CD4-positive, alpha-beta T cell treated with Interleukin-4 for 4 hours (primary cell): ENCODE measurements at regions not wholly inside any gene's neighbourhood (a gene's known extent, or its start where the extent isn't known, plus 50 kb on each side); places are given as distances from the start of the nearest gene placed in this dataset.
"Not testable (repeated sequence)": the region's sequence is repeated elsewhere in the genome, so short reads cannot be mapped to it uniquely, and the experiment has no call there.

Source experiments
- DNase-seq: peaks from one replicate; pipeline ENCODE4 v3.0.0-alpha.2; 2020

DNA sequence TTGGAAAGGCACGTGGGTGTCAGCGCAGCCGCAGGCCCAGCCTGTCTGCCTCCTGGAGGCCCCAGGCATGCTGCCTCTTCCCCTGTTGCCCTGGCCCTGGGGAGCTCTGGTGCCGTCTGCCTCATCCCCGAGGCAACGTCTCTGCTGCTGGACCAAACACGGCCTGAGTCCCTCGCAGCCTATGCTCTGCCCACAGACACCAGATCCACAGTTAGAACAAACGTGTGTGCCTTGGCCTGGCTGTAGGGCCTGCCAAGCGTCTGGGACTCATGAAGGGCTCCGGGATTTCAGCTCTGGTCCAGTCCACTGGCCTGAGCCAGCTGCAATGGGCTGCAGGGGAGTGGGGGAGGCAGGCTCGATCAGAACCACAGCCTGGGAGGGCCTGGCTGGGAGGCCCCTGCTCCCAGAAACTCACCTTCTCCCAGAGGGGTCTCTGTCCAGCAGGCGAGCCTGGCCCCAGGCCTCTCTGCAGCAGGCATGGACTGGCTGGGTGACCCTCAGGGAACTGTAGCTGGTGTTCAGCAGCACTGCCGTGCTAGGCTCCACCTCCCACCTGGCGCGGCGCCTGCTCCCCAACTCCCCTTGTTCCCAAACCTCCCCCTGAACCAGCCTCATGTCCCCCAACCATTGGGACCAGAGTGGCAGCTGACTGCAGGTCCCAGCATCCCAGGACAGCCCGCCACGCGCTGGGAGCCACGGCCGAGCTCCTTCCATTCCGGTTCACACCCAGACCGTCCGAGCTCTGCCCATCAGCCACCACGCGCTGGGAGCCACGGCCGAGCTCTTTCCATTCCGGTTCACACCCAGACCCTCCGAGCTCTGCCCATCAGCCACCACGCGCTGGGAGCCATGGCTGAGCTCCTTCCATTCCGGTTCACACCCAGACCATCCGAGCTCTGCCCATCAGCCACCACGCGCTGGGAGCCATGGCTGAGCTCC is 197.0 kb downstream of the DLL1 start:
- no peak for DNase-seq

DNA sequence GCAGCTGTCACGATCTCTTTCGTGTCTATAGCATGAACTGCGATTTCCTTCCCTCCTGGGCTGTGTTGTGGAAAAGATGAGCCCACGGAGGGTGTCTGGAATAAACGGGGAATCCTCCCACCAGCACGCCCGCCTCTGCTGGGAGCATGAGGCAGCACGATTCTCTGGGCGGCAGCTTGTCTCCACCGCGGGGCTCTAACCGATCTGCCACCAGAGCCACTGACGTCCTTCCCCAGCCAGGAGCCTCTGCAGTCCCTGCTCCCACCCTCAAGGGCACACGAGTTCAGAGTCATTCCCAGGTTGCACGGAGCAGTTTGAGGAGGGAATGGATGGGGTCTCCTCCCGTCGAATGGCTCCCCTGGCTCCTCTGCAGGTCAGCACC is 197.6 kb downstream of the DLL1 start:
- DNase-seq = no peak

DNA sequence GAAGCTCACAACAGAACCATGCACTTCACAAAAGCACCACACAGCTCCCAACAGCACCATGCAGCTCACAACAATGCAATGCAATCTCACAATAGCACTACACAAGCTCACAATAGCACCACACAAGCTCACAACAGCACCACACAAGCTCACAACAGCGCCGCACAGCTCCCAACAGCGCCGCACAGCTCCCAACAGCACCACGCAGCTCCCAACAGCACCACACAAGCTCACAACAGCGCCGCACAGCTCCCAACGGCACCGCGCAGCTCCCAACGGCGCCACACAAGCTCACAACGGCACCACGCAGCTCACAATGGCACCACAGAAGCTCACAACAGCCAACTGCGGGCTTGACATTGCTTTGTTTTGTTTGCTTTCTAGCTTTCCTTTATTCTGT is 198.1 kb downstream of the DLL1 start:
- DNase-seq = no peak

DNA sequence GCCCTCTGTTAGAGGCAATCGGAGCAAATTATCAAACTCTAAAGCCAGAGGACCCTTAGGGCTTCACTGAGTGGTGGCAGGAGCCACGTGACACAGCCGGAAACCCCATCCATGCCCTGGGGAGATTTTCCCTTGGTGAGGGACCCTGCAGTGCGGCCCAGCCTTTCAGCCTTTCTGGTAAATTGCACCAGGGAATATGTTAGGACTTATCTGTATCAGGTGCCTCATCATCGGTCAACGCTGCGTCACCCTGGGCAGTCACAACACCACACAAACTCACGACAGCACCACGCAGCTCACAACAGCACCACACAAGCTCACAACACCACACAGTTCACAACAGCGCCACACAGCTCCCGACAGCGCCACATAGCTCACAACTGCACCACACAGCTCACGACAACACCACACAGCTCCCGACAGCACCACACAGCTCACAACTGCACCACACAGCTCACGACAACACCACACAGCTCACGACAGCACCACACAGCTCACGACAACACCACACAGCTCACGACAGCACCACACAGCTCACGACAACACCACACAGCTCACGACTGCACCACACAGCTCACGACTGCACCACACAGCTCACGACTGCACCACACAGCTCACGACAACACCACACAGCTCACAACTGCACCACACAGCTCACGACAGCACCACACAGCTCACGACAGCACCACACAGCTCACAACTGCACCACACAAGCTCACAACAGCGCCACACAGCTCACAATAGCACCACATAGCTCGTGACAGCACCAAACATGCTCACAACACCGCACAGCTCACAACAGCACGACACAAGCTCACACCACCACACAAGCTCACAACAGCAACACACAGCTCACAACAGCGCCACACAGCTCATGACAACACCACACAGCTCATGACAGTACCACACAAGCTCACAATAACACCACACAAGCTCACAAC is 199.0 kb downstream of the DLL1 start:
- no peak for DNase-seq

DNA sequence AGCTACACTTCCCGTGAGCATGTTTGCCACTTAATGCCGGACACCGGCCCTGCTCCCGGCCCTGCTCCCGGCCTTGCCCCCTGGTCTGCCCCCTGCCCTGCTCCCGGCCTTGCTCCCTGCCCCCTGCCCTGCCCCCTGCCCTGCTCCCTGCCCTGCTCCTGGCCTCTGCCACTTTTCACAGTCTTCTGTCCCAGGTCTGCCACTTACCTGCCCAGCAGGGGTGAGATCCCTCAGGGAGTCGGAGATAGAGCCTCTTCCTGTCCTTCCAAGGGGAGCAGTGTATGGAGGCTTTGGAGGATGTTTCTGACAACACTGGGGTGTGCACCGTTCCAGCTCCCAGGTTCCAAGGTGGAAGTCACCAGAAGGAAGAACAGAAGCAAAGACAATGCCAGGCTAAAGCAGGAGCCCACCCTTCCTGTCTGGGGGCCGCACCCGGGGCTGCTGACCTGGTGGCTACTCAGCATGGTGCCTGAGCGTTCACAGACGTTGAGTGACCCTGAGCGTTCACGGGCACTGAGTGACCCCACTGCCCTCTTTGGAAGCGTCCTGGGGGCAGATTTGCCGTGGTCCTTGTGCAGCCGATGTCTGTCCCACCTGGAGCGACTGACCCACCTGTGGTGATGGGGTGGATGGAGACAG is 199.8 kb downstream of the DLL1 start:
- no peak for DNase-seq

DNA sequence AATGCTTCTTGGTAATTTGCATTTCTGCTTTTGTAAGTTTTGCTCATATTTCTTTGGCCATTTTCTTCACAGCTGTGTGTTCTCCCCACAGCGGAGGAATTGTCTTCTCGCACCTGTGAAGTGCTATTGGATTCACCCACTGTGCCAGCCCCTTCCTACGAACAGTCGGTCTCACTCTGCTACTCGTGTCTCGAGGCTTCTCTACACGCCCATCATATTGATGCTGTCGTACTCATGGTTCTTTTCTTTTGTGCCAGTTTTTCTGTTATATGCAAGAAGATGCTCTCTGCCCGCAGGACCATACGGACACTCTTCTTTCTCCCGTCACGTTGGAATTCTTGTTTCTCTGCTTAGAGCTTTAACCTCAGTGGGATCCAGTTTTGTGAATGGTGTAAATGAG is 200.3 kb downstream of the DLL1 start:
- DNase-seq = no peak

DNA sequence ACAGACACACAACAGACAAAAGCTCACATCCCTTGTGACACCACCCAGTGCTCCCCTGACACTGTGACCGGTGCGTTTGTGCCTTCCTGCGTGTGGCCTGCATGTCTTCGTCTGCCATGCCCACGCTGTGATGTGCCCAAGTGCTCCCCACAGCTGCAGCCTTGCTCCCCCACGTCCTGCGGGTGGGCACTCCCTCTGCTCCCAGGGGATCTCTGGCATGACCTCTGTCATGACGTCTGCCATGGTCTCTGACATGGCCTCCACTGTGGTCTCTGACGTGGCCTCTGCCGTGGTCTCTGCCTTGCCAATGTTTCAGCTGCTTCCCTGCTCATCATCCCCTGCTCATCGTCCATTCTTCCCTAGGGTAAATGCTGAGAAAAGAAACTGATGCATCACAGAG is 200.9 kb downstream of the DLL1 start:
- no peak for DNase-seq

DNA sequence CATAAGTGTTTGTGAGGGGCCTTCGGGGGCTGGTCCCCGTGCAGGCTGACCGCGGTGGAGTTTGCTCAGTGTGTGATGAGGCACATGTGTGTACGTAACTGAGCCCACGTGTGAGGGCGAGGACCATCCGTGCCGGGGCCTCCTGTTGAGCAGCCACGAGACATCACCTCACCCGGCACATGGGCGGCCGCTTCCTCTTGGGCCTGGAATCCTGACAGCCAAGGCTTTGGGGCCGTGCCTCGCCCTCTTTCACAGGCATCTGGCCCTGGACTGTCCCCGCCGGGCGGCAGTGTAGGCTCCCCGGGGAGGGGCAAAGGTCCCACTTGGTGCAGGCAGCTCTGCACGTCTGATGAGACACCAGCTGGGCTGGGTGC is 202.3 kb downstream of the DLL1 start:
- DNase-seq = no peak

DNA sequence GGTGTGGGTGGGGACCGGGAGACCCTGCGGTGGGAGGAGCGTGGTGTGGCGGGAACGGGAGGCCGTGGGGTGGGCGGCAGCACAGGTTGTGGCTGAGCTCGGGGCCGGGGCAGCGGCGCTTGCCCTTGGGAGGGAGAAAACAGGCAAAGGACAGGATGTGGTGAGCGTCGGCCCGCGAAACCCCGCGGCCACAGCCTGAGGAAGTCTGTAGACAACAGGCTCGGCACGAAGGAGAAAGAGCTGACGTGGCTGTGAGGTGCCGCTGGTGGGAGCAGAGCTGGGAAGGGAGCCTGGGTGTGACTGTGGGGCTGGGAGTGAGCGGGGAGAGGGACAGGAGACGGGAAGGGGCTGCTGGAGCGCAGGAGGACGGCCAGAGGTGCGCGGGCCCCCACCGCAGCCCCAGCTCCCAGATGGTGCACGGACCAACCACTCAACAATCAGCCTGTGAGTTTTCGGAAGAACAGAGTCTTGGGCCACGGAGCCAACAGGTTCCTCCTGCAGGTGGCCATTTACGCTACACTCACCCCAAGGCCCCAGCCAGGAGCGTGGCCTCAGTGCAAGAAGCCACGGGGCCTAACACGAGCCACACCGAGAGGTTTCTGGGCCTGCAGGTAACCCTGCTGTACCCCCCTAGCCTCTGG is 202.8 kb downstream of the DLL1 start:
- DNase-seq = peak; percentile 40

DNA sequence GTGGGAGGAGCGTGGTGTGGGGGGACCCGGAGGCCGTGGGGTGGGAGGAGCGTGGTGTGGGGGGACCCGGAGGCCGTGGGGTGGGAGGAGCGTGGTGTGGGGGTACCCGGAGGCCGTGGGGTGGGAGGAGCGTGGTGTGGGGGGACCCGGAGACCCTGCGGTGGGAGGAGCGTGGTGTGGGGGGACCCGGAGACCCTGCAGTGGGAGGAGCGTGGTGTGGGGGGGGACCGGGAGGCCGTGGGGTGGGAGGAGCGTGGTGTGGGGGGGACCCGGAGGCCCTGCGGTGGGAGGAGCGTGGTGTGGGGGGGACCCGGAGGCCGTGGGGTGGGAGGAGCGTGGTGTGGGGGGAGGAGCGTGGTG is 203.5 kb downstream of the DLL1 start:
- not testable (repeated sequence) for DNase-seq

DNA sequence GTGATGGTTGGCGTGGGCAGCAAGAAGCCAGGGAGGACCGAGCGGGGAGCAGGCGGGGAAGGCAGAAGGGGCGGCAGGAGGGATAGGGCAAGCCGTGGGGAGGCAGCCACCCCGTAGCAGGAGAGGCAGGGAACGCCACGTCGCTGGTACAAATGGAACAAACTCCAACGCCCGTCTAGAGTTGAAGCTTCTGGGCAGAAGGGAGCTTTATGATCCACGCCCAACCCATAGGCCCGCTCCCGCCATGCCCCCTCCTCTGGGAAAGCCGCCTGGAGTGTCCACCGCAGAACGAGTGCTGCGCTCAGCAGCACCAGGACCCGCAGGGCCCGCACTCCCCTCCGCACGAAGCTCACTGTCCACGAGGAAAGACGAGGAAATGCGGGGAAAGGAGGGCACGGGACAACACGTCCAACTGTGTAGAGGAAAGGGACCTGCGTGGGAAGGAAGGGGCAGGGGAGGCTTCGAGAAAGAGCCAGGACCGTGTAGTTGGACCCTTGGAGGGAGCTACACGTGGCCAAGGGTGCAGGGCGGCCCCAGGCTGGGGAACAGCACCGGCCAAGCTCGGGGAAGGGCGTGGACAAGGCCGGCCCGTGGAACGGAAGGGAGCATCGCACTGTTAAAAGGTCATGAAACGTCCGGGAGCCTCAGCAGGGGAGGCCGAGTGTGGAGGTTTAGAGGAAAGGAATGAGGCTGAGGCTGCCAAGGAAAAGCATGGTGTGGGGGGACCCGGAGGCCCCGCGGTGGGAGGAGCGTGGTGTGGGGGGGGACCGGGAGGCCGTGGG is 204.0 kb downstream of the DLL1 start:
- DNase-seq = no peak

DNA sequence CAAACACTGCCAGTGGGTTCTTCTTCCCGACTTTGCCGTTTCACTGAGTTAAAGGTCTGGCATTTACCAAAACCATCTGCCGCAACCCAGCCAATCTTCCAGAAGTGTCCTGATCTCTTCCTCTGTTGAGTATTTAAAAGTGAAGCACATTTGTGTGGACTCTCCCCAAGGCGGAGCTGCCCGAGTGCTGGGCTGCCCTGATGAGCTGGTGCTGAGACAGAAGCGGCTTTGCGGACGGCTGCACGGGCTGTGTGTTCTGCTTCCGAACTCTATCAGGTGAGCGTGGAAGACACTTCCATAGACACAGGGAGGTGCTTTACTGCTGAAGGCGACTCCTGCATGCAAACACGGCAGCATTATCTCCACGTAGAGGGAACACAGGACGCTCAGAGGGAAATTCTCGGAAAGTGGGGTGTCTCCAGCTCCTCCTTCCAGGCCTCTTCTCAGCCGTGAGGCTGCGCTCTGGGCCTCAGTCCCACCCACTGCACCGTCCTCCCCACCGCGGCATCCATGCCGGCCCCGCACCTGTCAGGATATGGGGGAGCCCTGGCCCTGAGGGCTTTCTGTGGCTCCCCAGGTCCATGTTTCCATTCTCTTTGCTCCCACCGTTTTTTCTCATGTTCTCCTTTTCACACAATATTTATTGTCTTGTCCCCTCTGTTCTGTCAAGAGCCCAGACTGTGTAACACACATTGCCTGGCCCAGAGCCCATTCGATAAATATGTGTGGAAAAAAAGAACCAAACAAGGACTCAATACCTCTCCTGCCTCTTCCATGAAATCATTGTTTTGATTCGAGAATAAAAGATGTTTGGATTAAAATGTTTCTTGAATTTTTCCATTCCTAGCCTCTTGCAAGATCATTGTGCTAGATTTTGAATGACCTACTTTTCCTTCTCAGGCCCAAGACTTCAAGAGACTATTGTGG is 205.1 kb downstream of the DLL1 start:
- DNase-seq = no peak

DNA sequence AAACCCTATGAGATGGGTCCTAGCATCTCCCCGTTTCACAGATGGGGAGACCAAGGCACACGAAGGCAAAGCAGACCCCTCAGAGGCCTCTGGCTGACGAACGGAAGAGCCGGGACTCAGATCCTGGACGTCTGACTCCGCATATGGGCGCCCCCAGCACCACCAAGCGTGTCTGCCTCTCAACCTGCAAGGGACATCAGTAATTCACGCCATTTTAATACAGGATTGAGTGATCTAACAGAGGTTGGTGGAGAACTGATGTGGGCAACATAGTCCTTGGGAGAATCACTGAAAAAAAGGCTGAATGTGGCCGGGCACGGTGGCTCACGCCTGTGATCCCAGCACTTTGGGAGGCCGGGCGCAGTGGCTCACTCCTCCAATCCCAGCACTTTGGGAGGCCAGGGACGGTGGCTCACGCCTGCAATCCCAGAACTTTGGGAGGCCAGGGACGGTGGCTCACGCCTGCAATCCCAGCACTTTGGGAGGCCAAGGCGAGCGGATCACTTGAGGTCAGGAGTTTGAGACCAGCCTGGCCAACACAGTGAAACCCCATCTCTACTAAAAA is 206.6 kb downstream of the DLL1 start:
- DNase-seq = no peak

DNA sequence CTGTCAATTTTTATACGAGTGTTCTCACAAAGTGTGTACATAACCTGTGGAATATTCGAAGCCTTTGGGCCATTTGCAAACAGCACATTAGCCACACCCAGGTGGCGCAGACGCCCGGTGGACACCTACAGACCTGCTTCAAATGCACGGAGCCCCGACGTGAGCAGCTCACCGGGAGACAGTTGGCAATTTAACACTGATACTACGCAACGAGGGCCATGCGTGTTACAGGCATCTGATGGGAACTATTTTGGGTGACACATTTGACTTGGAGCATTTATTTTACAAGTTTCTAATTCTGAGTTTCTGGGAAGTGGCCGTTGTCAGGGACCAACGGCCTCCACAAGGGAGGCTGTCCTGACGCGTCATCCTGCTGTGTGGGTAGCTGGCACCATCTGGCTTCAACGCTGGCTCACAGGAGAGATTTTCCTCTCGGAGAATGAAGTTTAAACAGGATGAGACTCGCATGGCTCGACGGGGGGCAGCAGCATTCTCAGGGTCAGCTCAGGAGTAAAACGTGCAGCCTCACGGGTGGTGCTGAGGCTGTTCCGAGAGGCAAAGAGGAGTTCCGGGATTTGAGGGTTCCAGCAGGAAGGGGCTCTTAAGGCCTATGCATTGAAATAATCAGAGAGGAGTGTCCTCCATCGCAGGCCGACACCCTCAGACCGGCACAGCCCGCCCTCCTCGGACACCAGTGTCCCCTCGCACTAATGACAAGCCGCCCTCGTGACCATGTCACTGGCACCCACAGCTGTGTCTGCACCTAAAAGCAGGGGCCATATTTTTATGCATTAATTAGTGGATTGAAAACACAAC is 207.4 kb downstream of the DLL1 start:
- no peak for DNase-seq

DNA sequence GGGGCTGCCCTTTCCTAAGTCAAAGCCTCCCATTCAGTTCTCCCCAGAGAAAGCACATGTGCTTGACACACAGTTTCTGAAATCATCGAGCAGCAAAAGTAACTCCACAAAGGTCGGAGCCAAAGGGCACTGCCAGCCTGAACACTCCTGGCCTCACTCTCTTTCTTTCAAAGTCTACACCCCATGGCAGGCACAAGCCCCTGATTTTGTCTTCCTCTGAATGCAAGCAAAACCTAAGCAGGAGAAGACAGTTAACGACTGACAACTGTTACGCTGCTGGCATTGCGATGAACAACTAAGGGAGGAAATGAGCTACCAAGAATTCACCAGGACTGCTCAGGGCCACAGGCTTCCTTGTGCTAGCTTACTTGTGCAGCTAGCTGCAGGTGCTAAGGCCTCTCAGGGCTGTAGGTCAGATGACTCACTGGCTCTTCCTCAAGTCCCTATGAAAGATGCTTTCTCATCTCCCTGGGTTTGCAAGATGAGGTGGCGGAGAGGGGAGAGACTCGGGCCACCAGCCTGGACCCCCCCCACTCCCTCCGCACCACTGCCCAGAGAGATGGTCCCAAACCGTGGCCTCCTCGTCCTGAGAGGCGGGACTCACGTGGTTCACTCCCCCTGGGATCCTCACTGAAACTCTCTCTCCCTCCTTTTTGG is 208.2 kb downstream of the DLL1 start:
- no peak for DNase-seq

DNA sequence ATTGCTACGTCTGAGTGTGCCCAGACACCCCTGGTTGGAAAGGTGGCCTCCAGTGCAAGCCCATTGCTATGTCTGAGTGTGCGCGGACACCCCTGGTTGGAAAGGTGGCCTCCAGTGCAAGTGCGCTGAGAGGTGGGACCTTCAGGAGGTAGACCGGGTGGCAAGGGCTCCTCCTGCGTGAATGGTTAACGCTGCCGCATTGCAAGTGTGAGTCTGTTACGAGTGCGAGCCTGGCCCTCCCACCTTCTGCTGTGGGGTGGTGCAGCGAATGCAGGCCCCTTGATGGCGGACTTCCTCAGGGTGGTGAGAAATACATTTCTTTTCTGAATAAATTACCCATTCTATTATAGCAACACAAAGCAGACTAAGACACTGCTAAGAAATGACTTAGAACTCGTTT is 208.8 kb downstream of the DLL1 start:
- DNase-seq = no peak

DNA sequence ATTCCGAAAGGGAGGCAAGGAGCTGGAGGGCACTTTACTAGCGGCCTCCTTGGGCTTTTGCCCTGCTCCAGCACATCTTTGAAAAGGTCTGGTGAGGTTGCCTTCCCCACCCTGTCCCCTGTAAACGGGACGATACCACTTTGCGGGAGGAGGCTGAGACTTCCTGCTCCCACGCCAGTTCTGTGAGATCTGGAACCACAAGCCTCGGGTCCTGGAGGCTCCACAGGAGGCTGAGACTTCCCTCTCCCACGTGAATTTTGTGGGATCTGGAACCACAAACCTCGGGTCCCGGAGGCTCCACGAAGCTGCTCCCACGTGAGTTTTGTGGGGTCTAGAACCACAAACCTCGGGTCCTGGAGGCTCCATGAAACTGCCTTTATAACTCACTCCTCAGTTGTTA is 209.3 kb downstream of the DLL1 start:
- DNase-seq = no peak

DNA sequence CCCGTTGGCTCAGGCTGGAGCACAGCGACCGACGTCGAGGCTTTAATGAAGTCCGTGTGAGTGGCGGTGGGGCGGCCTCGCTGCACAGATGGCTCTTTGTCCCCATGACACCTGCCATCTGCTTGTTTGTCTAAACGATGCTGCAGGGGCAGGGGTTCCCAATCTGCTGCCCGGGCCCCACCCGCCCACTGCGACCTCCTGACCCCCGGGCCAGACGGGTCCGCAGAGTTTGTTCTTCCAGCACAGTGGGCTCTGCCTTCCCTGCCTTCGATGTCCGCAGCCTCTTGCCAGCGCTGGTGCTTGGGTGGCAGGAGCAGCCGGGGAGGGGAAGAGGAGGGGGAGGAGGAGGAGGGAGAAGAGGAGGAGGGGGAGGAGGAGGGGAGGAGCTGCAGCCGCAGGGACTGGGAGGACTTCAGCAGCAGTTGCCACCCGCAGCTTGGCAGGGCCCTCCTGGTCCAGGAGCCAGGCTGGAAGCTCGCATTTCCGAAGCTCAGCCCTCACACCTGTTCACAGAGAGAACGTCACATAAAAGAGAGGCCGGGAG is 210.0 kb downstream of the DLL1 start:
- DNase-seq = no peak
